Epithelial cell of esophagus (primary cell): ENCODE measurements at regions not wholly inside any gene's neighbourhood (a gene's known extent, or its start where the extent isn't known, plus 50 kb on each side); places are given as distances from the start of the nearest gene placed in this dataset.

Experiments
- DNase-seq: peaks from one replicate; pipeline ENCODE4 v3.0.0; 2010; ENCODE audit warnings: low read depth
- H3K4me3 ChIP-seq: 2 replicates; pipeline ENCODE4 v1.5.1; 2011; ENCODE audit warnings: mild to moderate bottlenecking, low read length, control low read depth
- CTCF ChIP-seq: IDR thresholded peaks from 2 replicates; pipeline ENCODE4 v1.5.1; 2011; ENCODE audit warnings: low read depth, mild to moderate bottlenecking, low read length, control low read depth, inconsistent platforms; ENCODE audit not compliant: insufficient read depth; ENCODE audit errors: missing control alignments

- no peak for TF ChIP-seq CTCF
- no peak for DNase-seq
- H3K4me3 ChIP-seq = no peak overlapping the region
Measured at GRCh38 chr2:181371782-181372645, 85.2 kb upstream of the ITGA4 start.

DNA sequence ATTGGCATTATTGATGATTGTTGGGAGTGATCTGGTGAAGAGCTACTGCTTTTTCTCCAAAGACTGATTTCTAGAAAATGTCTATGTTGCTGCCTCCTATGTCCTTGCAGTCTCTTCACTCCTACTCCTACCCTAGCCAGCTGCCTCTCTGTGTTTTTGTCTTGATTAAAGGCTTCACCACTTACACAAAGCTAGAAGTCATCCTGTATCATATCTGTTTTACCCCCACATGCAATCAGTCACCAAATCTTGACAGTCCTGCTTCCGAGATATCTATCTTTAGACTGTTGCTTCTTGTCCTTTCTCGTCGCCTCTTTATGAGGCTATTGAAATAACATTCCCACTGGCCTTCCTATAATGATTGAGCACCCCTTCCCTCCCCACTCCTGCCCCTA, 84.5 kb upstream of the ITGA4 start:
- no peak for DNase-seq
- H3K4me3 ChIP-seq = no peak overlapping the region
- TF ChIP-seq CTCF = no peak

GRCh38 chr2:181374781-181375675, 82.2 kb upstream of the ITGA4 start:
- no peak for DNase-seq
- H3K4me3 ChIP-seq = no peak overlapping the region
- no peak for TF ChIP-seq CTCF

DNA sequence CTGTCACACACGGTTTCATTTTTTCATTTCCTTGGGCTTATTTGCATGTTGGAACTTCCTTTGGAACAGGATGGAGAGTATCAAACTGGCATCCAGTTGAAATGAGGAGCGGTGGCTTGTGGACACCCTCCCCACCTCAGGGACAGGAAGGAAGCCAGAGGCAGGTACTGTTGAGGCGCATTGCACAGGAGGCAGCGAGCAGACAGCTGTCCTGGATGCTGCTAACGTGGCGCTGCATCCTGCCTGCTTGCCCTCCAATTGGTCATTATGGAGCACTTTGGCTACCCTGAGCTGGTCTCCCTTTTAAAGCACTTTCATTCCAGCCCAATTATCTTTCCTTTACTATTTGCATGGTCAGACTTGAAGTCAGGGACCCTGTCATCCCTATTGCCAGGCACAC, 80.7 kb upstream of the ITGA4 start:
- DNase-seq = no peak
- TF ChIP-seq CTCF = no peak
- no peak overlapping the region for H3K4me3 ChIP-seq

GRCh38 chr2:181376999-181377398, 80.2 kb upstream of the ITGA4 start:
- no peak for DNase-seq
- TF ChIP-seq CTCF = no peak
- H3K4me3 ChIP-seq = no peak overlapping the region

- no peak for DNase-seq
- no peak overlapping the region for H3K4me3 ChIP-seq
- TF ChIP-seq CTCF = no peak
Measured at GRCh38 chr2:181378491-181378890, 78.7 kb upstream of the ITGA4 start.
